Right lobe of liver (tissue), 4 donors: ENCODE measurements at regions not wholly inside any gene's neighbourhood (a gene's known extent, or its start where the extent isn't known, plus 50 kb on each side); places are given as distances from the start of the nearest gene placed in this dataset.

Source experiments
- CTCF ChIP-seq, 4 donors: fragments of 200-600 bp in 3 of 4; fragments of 450-650 bp in 1 of 4; IDR thresholded peaks; one replicate each; pipeline versions ENCODE4 v1.5.1 to v1.8.0; 2016 to 2022; ENCODE audit warnings: antibody characterized with exemption in 4 of 4, mild to moderate bottlenecking in 2 of 4
- POLR2A ChIP-seq: fragments of 450-650 bp; IDR thresholded peaks from one replicate; pipeline ENCODE4 v1.6.1; 2017; ENCODE audit warnings: antibody characterized with exemption, mild to moderate bottlenecking
- donor health status: DM: no; HTN: no; CAD: no.
- donor health status: DM: no; HTN: no; CAD: no.
- donor health status: DM: no; HTN: yes; CAD: no.

- TF ChIP-seq CTCF (IDR thresholded peaks at IDR 0.05), result no peak
- TF ChIP-seq POLR2A, result no peak
These were observed 367.2 kb upstream of the ZNF32 start for GRCh38 chr10:44015702-44016500.
